HG03565 (cell line): ENCODE measurements at regions not wholly inside any gene's neighbourhood (a gene's known extent, or its start where the extent isn't known, plus 50 kb on each side); places are given as distances from the start of the nearest gene placed in this dataset.

ENCODE experiments used
- ATAC-seq: cut with Tn5 transposase; IDR thresholded peaks from one replicate; pipeline ENCODE4 v1.9.1; 2021; ENCODE audit warnings: mild to moderate bottlenecking, moderate library complexity; ENCODE audit not compliant: unreplicated experiment

DNA sequence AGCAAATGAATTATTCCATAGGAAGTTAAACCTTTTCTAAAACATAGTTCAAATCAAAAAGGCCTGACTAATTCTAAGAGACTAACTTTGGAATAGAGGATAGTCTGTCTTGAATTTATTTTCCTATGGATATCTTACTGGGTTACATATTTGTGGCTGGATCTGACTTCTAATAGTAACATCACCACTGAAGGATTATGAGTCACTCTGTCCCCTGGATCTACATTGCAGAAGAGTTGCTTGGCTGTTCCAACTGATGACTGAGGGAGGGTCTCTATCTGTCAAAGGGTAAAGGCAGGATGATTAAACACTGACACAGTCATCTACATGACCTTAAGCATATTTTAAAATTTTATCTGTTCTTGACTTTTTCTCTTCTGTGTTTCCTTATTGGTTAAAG lies 119.6 kb upstream of the FST start:
- no peak for ATAC-seq

DNA sequence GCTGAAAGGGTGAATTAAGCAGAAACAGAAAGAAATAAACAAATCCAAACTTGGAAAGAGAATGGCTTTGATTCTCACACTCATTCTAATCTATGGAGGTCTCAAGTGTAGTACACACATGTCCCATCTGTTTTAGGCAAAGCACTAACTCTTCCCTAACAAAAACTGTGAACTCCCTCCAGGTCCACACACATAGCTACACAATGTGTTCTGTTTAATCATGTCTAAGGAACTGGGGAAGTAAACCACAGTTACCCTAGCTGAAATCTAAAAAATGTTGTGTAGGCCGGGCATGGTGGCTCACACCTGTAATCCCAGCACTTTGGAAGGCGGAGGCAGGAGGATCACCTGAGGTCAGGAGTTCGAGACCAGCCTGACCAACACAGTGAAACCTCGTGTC lies 118.7 kb upstream of the FST start:
- no peak for ATAC-seq

DNA sequence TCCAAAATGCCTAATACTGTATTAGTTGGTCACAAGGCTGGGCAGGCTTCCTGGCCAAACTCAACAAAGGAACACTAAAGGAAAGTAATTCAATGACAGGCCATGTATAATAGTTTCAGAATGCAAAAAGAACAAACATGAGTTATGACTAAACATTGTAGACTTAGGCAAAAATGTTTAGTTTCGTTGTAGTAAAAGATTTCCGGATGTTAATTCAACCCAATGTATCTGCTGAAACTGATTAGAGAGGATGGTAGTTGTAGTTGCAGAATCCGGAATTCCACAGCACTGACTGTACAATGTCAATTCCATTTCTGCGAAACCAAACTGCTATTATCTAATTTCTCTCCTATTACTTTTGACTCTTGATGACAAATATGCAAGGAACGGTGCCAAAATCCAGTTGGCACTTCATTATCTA lies 117.9 kb upstream of the FST start:
- no peak for ATAC-seq

DNA sequence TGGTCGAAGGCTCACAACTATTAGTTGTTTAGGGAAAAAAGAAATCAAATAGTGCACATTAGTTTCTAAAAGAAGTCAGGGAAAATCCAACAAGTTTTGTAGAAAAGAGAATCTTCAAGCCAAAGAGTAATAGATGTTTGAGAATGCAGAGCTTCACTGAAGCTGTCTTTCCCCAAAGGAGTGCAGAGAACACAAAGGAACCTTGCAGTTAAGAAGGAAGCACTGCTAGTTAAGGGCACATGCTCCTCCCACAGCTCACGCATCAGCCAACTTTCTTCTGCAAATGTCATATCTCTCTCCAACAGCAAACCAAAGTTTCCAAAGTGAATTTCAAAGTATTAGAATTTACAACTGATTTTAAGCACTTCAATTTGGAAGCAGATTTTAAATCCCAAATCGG lies 116.4 kb upstream of the FST start:
- ATAC-seq = no peak

DNA sequence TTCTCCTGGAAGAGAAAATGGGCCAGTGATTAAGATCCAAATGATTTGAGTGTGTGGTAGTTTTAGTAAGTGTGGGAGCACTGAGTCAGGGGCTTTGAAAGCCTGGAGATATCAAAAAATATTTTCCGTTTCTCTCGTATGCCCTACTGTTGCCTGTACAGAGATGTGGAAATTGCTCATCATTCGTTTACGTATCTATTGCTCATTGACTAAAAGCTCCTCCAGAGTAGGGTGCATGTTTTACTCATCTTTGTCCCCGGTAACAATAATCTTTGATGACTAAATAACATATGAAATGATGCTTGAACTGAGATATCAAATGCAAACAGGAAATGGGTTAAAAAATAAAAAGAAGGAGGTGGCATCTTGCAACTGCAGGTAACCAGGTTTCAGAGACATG lies 114.2 kb upstream of the FST start:
- no peak for ATAC-seq

DNA sequence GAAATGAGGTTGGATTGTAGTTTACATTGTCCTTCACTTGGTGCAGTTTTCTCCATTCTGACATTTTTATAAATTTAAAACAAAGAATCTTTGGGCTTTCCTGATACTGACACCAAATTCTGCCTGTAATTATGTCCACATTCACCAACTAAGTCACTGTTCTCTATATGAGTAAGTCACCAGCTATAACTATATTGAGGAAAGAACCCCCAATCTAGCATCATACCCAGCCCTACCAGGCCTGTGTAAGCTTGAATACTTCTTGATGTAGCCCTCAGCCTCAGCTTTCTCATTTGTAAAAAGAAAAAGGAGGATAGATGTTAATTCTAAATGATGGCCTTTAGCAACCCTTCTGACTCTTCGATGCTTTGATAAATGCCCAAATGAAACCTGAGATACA lies 112.7 kb upstream of the FST start:
- no peak for ATAC-seq

DNA sequence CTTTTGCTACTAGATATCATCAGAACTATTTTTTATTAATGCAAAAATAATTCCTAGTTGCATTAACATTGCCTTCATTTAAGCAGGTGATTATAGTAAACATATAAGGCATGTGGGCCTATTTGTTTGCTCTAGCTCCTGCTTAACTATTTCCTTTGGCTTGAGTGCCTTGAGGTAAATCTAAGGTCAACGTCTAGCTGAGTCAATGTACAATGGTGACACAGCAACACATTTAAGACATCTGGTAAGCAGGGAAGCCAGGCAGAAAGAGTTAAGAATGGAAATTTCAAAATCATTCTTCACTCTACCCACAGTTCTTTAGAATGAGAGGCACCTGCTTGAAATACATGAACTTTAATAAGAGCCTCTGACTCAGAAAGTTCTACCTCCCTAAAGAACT lies 111.9 kb upstream of the FST start:
- ATAC-seq = no peak

DNA sequence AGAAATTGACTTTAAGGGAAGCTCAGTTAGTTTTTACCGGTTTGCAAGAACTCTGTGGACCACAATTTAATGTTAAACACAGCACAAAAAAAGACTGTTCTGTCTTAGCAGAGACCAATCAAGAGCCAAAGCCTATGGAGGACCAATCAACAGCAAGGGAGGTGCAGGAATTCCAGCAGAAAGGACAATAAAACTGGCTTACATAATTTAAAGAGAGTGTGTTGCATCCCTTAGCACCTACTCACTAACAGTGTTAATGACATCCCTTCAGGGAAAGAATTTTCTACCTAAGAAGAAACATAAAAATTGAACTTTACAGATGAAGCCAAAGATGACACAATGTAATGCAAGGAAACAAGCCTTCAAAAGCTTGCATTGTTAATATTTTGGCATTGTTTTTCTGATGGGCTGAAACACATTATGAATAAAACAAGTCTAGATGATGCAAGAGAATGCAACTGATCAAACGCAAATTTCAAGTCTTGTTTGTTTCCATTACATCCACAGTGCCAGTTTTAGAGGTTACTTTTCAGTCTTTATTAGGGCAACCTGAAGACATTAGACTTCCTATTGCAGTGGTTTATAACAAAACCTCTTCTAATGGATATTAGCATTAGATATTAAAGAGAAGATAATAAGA lies 111.3 kb upstream of the FST start:
- no peak for ATAC-seq

DNA sequence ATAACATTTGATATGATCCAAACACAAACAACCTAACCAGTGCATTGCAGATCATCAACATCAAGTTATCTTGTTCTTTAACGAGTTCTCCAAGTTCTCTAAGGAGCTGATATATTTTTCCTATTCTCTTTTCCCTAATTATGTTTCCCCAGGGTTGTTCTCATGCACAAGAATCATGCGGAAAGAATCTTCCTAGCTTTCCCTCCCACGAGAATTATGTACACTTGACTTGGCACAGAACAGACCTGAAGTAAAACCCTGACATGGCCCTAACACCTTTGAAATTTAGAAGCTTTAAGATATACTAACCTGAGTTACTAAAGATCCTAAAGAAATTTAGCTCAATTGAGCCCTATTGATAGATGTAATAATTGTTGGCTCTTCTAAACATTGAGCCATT lies 110.7 kb upstream of the FST start:
- no peak for ATAC-seq

DNA sequence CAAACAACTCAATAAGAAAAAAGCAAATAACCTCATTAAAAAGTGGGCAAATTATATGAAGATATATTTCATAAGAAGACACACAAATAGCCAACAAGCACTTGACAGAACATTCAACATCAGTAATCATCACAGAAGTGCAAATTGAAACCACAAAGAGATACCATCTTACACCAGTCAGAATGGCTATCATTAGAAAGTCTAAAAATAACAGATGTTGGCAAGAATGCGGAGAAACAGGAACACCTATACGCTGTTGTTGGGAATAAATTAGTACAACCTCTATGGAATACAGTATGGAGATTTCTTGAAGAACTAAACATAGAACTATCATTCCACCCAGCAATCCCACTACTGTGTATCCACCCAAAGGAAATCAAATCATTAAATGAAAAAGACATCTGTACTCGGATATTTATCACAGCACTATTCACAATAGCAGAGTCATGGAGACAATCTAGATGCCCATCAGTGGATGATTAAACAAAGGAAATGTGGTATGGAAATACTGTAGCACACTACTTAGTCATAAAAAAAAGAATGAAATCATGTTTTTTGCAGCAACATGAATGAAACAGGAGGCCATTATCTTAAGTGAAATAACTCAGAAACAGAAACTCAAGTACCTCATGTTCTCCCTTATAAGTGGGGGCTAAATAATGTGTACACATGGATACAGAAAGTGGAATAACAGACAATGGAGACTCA lies 106.8 kb upstream of the FST start:
- ATAC-seq = no peak

DNA sequence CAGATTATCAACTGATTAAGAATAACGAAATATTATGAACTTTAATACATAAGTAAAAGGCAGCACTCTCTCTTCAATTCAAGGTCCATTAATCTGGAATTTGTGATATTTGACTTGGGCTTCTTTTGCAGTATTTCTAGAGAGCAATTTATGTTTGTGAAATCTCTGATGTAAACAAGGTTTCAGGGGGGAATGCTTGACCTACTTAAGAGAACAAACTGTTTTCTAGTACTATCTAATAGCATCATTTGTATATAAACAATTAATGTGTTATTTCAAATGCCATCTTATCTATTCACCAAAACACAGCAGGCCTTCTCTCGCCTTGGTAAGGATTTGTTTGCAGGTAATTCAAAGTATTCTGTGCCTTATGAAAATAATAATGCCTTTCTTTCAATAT lies 103.6 kb upstream of the FST start:
- ATAC-seq = no peak

DNA sequence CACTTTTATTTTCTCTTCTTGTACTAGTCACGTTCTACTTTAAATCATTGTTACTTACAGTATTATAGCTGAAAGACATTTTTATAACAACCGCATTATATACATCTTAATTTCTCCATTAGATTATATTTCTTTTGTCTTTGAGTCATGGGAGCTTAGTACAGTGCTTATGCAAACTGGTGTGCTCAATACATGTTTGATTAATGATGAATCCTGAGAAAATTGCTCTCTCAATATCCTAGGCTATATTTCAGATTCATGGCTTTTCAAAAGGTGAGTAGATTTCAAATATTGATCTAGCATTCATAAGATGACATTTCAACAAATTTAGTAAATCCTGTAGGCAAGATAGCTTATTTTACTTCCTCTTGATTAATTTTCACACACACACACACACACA lies 102.2 kb upstream of the FST start:
- ATAC-seq = no peak

DNA sequence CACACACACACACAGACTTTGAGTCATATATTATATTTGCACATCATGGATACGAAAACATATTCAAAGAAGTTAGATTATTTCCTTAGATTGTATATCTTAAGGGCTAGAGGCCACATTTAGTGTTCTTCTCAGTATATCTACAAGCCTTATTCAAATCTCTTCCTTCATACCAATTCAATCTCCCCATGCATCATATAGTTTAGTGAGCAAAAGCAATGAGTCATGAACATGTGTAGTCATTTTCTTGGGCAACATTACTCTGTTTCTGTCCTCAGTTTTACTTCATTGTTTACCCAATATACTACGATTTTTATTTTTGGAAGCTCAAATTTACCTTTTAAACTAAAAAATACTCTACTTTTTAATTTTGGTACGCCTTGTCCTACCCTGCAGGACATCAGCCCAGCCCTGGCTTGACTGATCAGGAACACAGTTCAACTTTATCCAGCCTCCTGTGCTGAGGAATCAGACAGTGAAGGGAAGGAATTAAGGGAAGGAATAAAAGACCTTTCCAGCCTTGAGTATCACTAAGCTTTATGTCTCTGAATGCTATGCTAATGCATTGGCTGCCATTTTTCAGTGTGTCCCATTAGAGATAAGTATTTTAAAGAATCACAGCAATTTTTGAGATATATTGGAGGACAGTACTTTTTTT lies 101.7 kb upstream of the FST start:
- no peak for ATAC-seq

DNA sequence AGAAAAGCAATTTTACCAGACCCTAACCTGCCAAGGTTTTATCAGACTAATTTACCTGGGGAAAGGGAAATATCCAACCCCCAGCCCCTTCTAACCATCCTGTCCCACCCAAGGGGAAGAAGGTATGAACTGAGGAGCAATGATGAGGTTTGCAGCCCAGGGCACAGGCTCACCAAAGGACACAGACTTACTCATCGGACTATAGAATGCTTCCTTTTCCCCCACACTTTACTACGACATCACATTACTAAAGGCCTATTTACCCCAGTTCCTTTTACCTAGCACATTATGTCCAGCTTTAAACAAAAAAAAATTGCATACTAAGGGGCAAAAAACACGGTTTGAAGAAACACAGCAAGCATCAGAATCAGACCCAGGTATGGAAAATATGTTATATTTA lies 94.1 kb upstream of the FST start:
- no peak for ATAC-seq

DNA sequence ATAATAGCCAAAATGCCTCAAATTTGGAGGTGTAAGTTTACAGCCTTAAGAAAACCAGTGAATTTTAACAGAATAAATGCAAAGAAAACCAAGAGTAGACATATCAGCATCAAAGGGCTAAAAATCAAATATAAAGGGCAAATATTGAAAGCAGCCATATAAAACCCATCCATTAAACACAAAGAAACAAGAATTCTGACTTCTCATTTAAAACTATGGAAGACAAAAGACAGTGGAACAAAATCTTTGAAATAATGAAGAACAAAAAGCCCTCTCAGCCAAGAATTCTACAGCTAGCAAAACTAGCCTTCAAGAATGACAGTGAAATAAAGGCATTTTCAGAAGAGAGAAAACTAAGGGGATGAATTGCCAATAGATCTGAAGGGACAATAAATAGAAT lies 91.3 kb upstream of the FST start:
- no peak for ATAC-seq

DNA sequence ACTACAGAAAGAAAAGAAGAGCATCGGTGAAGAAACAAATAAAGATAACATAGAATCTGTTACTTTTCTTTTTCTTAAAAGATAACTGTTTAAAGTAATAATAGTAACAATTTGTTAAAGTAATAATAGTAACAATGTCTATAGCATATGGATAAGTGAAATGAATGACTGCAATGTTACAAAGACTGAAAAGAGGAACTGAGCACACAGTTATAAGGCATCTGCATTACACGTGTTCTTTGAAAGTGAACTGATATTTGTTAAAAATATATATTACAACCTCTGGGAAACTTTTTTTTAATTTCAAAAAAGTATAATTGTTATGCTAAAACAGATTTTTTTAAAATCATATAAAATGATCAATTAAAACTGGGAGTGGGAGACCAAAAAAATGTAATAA lies 88.4 kb upstream of the FST start:
- peak; percentile 70 for ATAC-seq

DNA sequence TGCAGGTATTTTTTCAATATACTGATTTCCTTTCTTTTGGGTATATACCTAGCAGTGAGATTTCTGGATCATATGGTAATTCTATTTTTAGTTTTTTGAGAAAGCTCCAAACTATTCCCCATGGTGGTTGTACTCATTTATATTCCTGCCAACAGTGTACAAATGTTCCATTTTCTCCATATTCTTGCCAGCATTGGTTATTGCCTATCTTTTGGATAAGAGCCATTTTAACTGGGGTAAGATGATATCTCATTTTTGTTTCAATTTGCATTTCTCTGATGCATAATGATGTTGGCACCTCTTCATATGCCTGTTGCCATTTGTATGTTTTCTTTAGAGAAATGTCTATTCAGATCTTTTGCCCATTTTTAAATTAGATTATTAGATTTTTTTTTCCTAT lies 85.6 kb upstream of the FST start:
- ATAC-seq = no peak

DNA sequence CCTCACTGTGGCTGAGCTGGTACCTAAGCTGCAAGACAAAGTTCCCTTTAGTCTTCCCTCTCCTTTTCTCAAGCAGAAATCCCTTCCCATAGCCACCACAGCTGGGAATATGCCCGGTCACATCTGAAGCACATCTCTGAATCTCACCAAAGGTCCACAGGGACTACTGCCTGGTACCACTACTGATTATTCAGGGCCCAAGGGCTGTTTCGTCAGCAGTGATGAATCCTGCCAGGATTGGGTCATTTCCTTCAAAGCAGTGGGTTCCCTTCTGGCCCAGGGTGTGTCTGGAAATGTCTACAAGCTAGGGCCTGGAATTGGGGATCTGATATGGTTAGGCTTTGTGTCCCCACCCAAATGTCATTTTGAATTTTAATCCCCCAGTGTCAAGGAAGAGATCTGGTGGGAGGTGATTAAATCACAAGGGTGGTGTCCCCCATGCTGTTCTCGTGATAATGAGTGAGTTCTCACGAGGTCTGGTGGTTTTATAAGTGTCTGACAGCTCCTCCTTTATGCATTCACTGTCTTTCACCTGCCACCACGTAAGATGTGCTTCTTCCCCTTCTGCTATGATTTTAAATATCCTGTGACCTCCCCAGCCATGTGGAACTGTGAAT lies 83.2 kb upstream of the FST start:
- ATAC-seq = no peak

DNA sequence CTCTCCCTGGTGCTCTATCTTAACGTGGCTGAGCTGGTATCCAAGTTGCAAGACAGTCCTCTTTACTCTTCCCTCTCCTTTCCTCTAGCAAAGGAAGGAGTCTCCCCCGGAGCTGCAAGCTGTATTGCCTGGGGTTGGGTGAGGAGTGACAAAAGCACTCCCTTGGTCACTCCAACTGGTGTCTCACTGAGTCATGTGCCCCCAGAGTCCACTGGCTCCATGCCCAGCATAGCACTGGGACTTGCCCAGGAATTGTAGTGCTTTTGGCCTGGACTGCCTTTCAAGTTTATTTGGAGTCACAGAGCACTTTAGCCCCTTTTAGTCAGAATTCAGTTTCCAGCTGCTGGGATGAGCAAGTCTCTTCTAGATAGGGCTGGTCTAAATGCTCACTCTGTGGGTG lies 82.6 kb upstream of the FST start:
- ATAC-seq = no peak

DNA sequence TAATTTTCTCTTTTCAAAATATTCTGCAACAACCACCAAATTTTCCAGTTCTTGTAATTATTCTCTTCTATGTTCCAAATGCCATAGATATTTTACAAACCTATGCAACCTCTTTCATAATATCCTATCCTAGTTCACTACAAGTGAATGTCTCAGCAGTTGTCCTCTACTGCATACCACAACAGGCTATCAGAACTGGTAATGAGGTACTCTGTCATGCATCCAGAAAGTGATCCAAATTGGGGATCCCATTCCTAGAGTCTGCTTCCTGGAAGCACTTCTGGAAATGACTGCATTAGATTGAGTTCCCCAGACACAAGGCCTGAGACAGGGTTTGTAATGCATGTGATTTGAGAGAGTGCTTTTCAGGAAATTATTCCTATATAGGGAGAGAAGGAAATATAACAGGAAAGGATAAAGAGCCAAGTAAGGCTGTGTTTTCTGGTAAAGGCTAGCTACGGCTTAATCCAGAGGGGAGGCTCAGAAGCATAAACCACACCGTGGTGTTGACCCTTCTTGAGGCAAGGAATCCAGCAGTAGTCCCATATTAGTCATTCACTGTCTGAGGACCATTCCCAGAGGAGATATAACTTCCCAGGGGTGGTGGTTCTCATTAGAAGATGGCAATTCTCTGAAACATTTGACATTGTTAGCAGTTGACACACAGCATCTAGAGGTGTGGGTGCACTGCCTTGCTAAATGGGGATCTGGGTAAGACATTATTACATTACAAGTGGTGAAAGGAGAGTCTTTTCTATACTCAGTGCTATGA lies 80.3 kb upstream of the FST start:
- ATAC-seq = no peak

DNA sequence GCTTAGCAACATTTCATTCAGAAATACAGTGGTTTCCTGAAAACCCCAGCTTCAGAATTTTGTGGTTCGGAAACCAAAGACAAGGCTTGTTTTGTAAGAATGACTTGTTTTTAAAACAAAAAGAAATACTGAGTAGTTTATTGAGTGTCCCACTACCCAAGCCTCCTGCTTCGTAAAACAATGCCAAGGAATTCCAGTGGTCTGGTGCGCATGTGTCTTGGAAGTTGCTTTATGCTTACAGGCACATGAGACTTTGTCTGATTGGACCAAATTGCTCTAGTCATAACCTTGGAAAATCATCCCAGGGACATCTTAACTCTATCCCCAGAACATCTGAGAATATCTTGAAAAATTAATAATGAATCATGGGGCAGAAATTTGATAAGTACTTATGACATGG lies 77.1 kb upstream of the FST start:
- ATAC-seq = no peak
